OCI-LY1 (cell line): ENCODE measurements at regions not wholly inside any gene's neighbourhood (a gene's known extent, or its start where the extent isn't known, plus 50 kb on each side); places are given as distances from the start of the nearest gene placed in this dataset.

Experiments used
- CTCF ChIP-seq: fragments of 200-600 bp; sonication (generic), shearing (Covaris generic); IDR thresholded peaks from 2 replicates; pipeline ENCODE4 v1.5.1; 2017; ENCODE audit warnings: mild to moderate bottlenecking, antibody characterized with exemption, low read length, moderate library complexity, mixed read lengths
- EZH2 ChIP-seq: fragments of 200-600 bp; sonication (generic), shearing (Covaris generic); IDR thresholded peaks from 2 replicates; pipeline ENCODE4 v1.8.0; 2017; ENCODE audit warnings: borderline replicate concordance, mixed run types, mild to moderate bottlenecking, antibody characterized with exemption, low read length, moderate library complexity, mixed read lengths

- TF ChIP-seq CTCF (no peak), EZH2 (no peak)
These were observed 688.5 kb upstream of the CHD1 start for GRCh38 chr5:99617335-99617734.
